ENCODE measurements at regions not wholly inside any gene's neighbourhood (a gene's known extent, or its start where the extent isn't known, plus 50 kb on each side); places are given as distances from the start of the nearest gene placed in this dataset.

- H3K27ac ChIP-seq (ENCODE audit: insufficient read depth, low read depth, low read length): no peak overlapping the region
- no peaks in the 10 kb centered on the region for H3K9me1 ChIP-seq (replicated peaks; ENCODE audit: control insufficient read depth, extremely low read depth, insufficient read depth, low read length)
- DNase-seq (ENCODE audit: low read depth, low spot score) (no peak), FAIRE-seq (no peak)
- H3K9ac ChIP-seq (replicated peaks; ENCODE audit: extremely low read depth, insufficient read depth, low read length): no peak overlapping the region
- no peaks in the 10 kb centered on the region for H3K36me3 ChIP-seq (ENCODE audit: control insufficient read depth in 2 of 2, extremely low read depth in 1 of 2, insufficient read depth in 2 of 2, low read length in 2 of 2)
- no peak overlapping the region for H3K4me3 ChIP-seq (replicated peaks in 1 of 3; ENCODE audit: insufficient read depth in 1 of 3, low read depth in 1 of 3, low read length in 3 of 3)
- ChIA-PET CTCF (no interaction called here), POLR2A (no interaction called here)
- no peaks in the 10 kb centered on the region for H4K20me1 ChIP-seq (replicated peaks; ENCODE audit: control insufficient read depth, extremely low read depth, insufficient read depth, low read length)
- no peaks in the 10 kb centered on the region for H3K27me3 ChIP-seq (ENCODE audit: control insufficient read depth in 2 of 2, insufficient read depth in 2 of 2, low read length in 2 of 2)
- H3K79me2 ChIP-seq (ENCODE audit: control insufficient read depth, insufficient read depth, low read length): no peaks in the 10 kb centered on the region
- H2AFZ ChIP-seq (ENCODE audit: low read depth, low read length): no peak overlapping the region
- no peak overlapping the region for H3K4me2 ChIP-seq (ENCODE audit: insufficient read depth, low read length)
- dilution Hi-C loops (cut with MboI; ENCODE audit: extremely low pct_ligation_motif_present, low sequenced_read_pairs) (no loop called here), intact Hi-C loops (cut with micrococcal nuclease) (no loop called here)
- BruUV-seq (replicated peaks): no TSS peak
- H3K4me1 ChIP-seq (ENCODE audit: control insufficient read depth, extremely low read depth, insufficient read depth, low read length): no peaks in the 10 kb centered on the region
- H3K9me3 ChIP-seq (replicated peaks; ENCODE audit: control insufficient read depth, insufficient read depth, low read length): no peaks in the 10 kb centered on the region
- no peak for TF ChIP-seq MYC (IDR thresholded peaks at IDR 0.05; ENCODE audit: low read depth, low read length)
Observed at GRCh38 chr4:77505275-77505957, 100.2 kb upstream of the CXCL13 start.

- Histone ChIP-seq H3K27me3 (ENCODE audit: control insufficient read depth in 2 of 2, insufficient read depth in 2 of 2, low read length in 2 of 2) (no peaks in the 10 kb centered on the region), H3K27ac (ENCODE audit: insufficient read depth, low read depth, low read length) (no peak overlapping the region), H3K9ac (replicated peaks; ENCODE audit: extremely low read depth, insufficient read depth, low read length) (no peak overlapping the region), H3K9me3 (replicated peaks; ENCODE audit: control insufficient read depth, insufficient read depth, low read length) (no peaks in the 10 kb centered on the region), H3K9me1 (replicated peaks; ENCODE audit: control insufficient read depth, extremely low read depth, insufficient read depth, low read length) (no peaks in the 10 kb centered on the region), H3K4me1 (ENCODE audit: control insufficient read depth, extremely low read depth, insufficient read depth, low read length) (no peaks in the 10 kb centered on the region), H3K4me3 (replicated peaks in 1 of 3; ENCODE audit: insufficient read depth in 1 of 3, low read depth in 1 of 3, low read length in 3 of 3) (no peak overlapping the region), H2AFZ (ENCODE audit: low read depth, low read length) (no peak overlapping the region), H4K20me1 (replicated peaks; ENCODE audit: control insufficient read depth, extremely low read depth, insufficient read depth, low read length) (no peaks in the 10 kb centered on the region), H3K36me3 (ENCODE audit: control insufficient read depth in 2 of 2, extremely low read depth in 1 of 2, insufficient read depth in 2 of 2, low read length in 2 of 2) (no peaks in the 10 kb centered on the region), H3K79me2 (ENCODE audit: control insufficient read depth, insufficient read depth, low read length) (no peaks in the 10 kb centered on the region), H3K4me2 (ENCODE audit: insufficient read depth, low read length) (no peak overlapping the region)
- no peak for DNase-seq (ENCODE audit: low read depth, low spot score)
- ChIA-PET POLR2A (no interaction called here), CTCF (no interaction called here)
- no TSS peak for BruUV-seq (replicated peaks)
- dilution Hi-C loops (cut with MboI; ENCODE audit: extremely low pct_ligation_motif_present, low sequenced_read_pairs): no loop called here
- no peak for FAIRE-seq
- no peak for TF ChIP-seq FOS (IDR thresholded peaks at IDR 0.05; ENCODE audit: borderline replicate concordance, insufficient read depth, low read length)
- TF ChIP-seq EZH2 (IDR thresholded peaks at IDR 0.05; ENCODE audit: borderline replicate concordance, low read depth, low read length, severe bottlenecking): no peak
- TF ChIP-seq MYC (IDR thresholded peaks at IDR 0.05; ENCODE audit: low read depth, low read length): no peak
- no peak for TF ChIP-seq JUN (IDR thresholded peaks at IDR 0.05; ENCODE audit: borderline replicate concordance, insufficient read depth, insufficient read length, low read depth)
- no peak for TF ChIP-seq CTCF (IDR thresholded peaks at IDR 0.05; ENCODE audit: extremely low read depth in 1 of 2, insufficient read depth in 1 of 2, low read depth in 1 of 2, low read length in 2 of 2)
- TF ChIP-seq POLR2A (IDR thresholded peaks at IDR 0.05; ENCODE audit: low read depth, low read length): no peak
- no peak for TF ChIP-seq MAX (IDR thresholded peaks at IDR 0.05; ENCODE audit: insufficient read depth, insufficient read length)
- TF ChIP-seq POLR2AphosphoS5 (IDR thresholded peaks at IDR 0.05; ENCODE audit: insufficient read depth, low read depth, low read length): no peak
- TF ChIP-seq GATA2 (IDR thresholded peaks at IDR 0.05; ENCODE audit: insufficient read depth, insufficient read length, low read depth, low read length): no peak
- intact Hi-C loops (cut with micrococcal nuclease): no loop called here
Observed at GRCh38 chr4:77505958-77506319, 99.7 kb upstream of the CXCL13 start.

Data from endothelial cell of umbilical vein (primary cell).